MG63 (cell line): ENCODE measurements at regions not wholly inside any gene's neighbourhood (a gene's known extent, or its start where the extent isn't known, plus 50 kb on each side); places are given as distances from the start of the nearest gene placed in this dataset.
A peak's percentile ranks its signal among the peaks of the same experiment; 100 is the strongest.

Source experiments
- DNase-seq: peaks from one replicate; pipeline ENCODE4 v3.0.0-alpha.2; 2020
- H3K27me3 ChIP-seq: fragments of 250-450 bp; sonication (Bioruptor Pico); 2 replicates; pipeline ENCODE4 v1.5.1; 2020; ENCODE audit warnings: mild to moderate bottlenecking, moderate library complexity
- H3K36me3 ChIP-seq: fragments of 250-450 bp; sonication (Bioruptor Pico); 2 replicates; pipeline ENCODE4 v1.5.1; 2020; ENCODE audit warnings: mild to moderate bottlenecking, moderate library complexity
- H3K4me3 ChIP-seq: fragments of 250-450 bp; sonication (Bioruptor Pico); 2 replicates; pipeline ENCODE4 v1.5.1; 2020; ENCODE audit warnings: mild to moderate bottlenecking, moderate library complexity
- H3K9me3 ChIP-seq: fragments of 250-450 bp; sonication (Bioruptor Pico); 2 replicates; pipeline ENCODE4 v1.5.1; 2020; ENCODE audit warnings: mild to moderate bottlenecking, moderate library complexity

DNA sequence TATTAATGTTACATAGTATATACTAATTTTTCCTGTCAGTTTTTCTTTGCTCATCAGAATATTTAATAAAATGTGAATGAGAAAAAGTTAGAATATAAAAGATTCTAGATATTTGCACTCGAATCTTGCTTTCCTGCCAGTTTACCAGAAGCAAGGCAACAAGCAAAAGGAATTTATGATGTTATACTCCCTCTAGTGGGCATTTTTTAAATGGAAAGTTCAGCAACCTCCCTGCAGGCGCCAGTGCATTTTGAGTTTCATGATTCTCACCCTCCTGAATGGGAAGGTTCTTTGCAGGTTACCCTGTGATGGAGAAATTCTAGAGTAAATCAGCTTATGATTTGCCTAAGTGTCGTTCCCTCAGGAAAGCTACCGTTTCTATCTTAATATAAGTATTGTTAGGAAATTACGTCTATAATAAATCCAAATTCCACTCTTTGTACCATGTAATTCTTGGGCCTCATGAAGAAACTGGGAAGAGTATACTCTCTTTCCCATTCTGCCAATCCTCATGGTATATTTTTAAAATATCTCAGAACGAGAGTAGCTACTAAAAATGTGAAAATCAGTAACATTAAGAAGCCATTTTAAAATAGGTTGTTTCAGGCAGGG, 350.0 kb downstream of the CRPPA start:
- 0 out of 2 replicates have a peak, but pooled peaks cover 5% of the 10 kb centered on the region for H3K27me3 ChIP-seq
- DNase-seq: no peak
- no peaks in the 10 kb centered on the region for H3K36me3 ChIP-seq
- no peaks in the 10 kb centered on the region for H3K9me3 ChIP-seq
- no peak overlapping the region for H3K4me3 ChIP-seq

DNA sequence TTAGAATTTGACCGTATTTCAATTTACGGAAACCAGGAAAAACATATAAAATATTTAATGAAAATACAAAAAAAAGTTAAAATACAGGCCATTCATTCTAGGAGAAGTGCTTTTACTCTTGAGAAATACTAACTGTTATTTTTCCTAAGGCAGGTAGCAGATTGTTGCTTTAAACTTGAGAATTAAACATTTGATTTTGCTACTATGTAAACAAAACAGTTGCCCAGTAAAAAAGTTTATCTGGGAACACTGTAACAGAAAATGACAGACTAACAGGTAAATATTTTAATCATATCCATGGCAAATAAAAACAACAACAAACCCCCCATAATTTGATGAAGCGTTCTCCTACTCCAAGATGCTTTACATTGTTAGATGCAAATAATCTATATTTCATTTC, 350.5 kb downstream of the CRPPA start:
- no peaks in the 10 kb centered on the region for H3K9me3 ChIP-seq
- peaks cover 6% of the 10 kb centered on the region for H3K27me3 ChIP-seq
- H3K4me3 ChIP-seq: no peak overlapping the region
- DNase-seq: no peak
- H3K36me3 ChIP-seq: no peaks in the 10 kb centered on the region

DNA sequence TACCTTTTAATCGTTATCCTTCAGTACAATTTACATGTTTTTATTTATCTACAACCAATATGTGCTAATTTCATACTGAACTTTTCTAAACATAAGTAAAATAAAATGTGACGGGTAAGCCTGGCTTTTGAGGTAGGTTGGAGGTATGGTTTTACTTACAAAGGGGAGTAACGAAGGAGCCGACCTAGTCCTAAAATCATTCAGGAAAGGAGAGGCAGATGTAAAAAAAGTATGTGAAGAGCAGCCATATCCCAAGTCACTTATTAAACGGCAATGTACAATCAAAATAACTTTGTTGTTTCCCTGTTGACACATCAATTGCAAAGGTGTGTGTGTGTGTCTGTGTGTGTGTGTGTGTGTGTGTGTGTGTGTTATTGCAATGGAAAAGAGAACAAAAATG, 351.3 kb downstream of the CRPPA start:
- H3K27me3 ChIP-seq: peaks cover 10% of the 10 kb centered on the region
- DNase-seq: no peak
- H3K9me3 ChIP-seq: no peaks in the 10 kb centered on the region
- no peaks in the 10 kb centered on the region for H3K36me3 ChIP-seq
- no peak overlapping the region for H3K4me3 ChIP-seq

DNA sequence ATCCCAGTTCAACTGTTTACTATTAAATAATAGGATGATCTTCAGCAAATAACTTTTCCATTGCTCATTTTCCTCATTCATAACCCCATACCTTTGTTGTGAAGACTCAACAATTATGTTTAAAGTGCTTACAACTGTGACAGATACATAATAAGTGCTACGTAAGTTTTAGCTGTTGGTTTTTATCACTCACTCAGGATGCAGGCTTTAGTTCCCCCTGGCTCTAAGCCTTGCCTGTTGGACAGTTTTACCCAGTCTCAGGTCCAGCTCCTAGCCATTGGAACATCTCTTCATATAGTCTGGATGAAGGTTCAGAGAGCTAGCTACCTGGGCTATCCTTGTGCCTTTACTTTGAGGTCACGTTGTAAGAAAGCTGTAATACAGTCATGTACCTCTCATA, 353.2 kb downstream of the CRPPA start:
- H3K27me3 ChIP-seq: peaks cover 12% of the 10 kb centered on the region
- no peaks in the 10 kb centered on the region for H3K36me3 ChIP-seq
- H3K9me3 ChIP-seq: no peaks in the 10 kb centered on the region
- no peak for DNase-seq
- H3K4me3 ChIP-seq: no peak overlapping the region

DNA sequence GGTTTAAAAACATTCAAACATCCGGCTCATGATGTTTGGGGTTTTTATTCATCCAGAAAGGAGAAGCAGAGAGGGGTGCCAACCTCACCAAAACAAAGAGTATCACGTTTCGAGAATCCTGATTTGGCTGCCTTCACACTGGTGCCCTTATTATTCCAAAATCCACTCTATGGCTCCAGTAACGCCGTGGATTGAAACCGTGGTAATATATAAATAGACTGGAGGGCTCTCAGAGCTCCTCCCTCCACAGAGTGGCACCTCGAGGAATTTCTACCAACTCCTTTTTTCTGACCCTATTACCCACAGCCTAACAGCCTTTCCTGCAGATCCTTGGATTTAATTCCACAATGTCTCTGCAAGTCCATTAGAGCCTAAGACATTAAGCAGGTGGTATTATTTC, 353.6 kb downstream of the CRPPA start:
- DNase-seq: peak; percentile 11
- H3K9me3 ChIP-seq: no peaks in the 10 kb centered on the region
- H3K4me3 ChIP-seq: no peak overlapping the region
- no peaks in the 10 kb centered on the region for H3K36me3 ChIP-seq
- H3K27me3 ChIP-seq: peaks cover 12% of the 10 kb centered on the region

DNA sequence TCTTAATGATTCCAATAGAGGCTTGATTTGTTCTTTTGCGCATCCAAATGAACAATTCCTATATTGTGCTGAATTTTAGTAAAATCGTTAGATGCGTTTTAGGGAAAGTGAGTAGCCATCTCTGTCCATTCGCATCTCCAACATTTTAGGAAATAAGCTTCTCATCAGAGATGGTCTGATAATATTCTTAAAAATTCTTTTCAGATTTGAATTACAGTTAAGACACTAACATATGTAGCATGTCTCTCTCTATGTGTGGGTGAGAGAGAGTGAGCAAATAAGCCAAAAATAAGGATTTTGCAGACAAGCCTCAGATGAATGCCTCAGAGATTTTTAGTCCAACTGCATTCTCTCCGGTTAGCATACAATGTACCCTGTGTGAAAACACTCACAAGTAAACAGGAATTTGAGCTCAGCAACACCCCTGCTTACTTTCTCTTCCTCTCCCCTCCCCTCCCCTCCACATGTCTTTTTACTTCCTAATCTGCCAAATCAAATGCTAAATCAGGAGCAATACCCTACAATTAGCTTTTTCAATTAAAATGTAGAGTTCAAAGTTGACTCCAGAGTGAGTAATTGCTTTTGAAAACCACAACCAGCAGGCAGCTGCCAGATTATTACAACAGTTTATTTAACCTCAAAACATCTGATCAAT, 354.4 kb downstream of the CRPPA start:
- DNase-seq: no peak
- no peak overlapping the region for H3K4me3 ChIP-seq
- H3K9me3 ChIP-seq: no peaks in the 10 kb centered on the region
- no peaks in the 10 kb centered on the region for H3K36me3 ChIP-seq
- peaks cover 12% of the 10 kb centered on the region for H3K27me3 ChIP-seq

DNA sequence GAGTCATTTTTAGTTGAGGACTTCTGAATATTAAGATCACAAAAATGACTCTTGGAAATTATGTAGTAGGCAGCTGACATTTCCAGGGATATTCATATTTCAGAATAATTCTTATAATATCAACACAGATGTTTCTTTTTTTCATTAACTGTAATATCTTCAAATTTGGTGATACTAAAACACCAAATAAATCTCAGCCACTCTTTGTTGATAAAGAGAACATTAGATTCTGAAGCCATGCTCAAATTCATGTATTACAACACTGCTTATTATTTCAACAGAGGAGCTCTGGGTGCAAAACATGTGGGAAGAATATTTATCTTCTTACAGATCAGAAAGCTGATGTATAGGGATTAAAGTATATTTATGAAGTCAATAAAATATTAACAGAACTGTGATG, 355.4 kb downstream of the CRPPA start:
- H3K27me3 ChIP-seq: peaks cover 12% of the 10 kb centered on the region
- DNase-seq: no peak
- no peak overlapping the region for H3K4me3 ChIP-seq
- no peaks in the 10 kb centered on the region for H3K9me3 ChIP-seq
- H3K36me3 ChIP-seq: no peaks in the 10 kb centered on the region

DNA sequence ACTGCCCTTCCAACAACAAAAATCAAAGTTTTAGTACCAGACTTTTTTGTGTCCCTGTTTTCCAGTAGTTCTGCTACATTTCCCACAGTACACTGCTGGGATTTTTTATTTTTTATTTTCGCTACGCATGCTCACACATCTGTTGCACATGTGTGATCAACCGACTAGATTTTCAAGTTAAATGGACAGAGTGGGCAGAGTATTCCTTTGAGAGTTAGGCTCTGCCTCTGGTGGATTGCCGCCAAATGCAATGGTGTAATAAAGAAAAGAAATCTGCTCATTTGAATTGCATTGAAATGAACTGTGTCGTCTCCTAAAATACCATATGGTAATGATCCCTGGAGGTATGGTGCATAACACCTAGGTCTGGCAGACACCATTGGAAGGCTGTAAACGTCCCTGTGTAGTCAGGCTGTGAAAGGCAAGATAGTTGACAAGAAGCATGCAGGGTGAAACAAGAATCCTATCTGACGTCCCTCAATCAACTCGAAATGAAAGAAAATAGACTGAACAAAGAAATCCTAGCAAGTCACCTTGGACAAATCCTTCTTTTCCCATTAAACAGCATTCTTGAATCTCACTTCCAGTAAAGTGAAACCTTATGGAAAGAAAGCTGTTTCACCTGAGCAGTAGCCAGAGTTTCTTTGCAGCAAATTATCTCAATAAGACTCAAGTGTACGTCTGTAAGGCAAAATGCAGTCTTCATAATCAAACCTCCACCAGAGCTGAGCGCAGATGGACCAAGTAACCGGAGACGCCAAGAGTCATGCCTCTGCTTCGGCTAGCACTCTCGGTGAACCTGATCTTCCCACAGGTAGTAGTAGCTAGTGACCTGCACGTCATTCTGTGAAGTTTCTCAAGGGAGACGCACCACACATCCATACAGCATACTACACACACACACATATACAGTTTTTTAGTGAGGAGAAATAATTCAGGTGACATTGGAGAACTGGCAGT, 357.3 kb downstream of the CRPPA start:
- no peak overlapping the region for H3K4me3 ChIP-seq
- no peaks in the 10 kb centered on the region for H3K9me3 ChIP-seq
- no peak for DNase-seq
- peaks cover 8% of the 10 kb centered on the region for H3K27me3 ChIP-seq
- H3K36me3 ChIP-seq: no peaks in the 10 kb centered on the region

DNA sequence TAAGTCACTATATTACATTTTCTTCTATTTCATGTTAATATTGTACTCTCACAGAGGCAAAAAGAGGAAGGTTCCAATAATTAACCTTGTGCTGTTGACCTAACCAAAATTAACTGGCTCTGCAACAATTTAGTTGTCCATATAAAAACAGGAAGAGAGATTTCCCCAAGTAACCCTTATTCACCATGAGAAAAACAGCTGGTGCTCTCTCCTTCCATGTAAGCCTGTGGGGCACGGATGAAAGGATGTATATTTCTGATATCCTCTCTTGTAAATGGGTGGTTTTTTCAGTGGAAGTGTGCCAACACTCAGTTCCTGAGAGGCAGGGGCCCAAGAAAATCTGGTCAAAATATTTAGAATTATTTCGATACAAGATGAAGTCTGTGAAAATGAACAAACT, 358.1 kb downstream of the CRPPA start:
- no peak for DNase-seq
- H3K9me3 ChIP-seq: no peaks in the 10 kb centered on the region
- peaks cover 7% of the 10 kb centered on the region for H3K27me3 ChIP-seq
- H3K36me3 ChIP-seq: no peaks in the 10 kb centered on the region
- H3K4me3 ChIP-seq: no peak overlapping the region

DNA sequence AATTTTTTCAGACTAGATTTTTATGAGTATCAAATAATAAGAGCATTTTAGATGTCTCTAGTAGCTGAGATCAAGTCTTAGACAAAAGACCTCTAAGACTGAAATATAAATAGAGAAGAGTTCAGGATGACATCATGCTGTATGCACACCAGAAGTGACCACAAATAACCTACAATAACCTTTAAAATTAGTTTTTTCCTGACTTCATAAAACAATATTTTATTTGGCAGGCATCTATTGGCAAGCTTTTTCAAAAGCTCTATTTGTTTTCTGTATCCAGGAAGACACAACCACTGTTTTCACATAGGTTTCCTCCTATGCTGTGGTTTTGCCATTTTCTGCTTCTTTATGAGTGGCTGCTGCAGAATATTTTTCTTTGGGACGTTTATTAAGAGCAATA, 359.1 kb downstream of the CRPPA start:
- no peak overlapping the region for H3K4me3 ChIP-seq

DNA sequence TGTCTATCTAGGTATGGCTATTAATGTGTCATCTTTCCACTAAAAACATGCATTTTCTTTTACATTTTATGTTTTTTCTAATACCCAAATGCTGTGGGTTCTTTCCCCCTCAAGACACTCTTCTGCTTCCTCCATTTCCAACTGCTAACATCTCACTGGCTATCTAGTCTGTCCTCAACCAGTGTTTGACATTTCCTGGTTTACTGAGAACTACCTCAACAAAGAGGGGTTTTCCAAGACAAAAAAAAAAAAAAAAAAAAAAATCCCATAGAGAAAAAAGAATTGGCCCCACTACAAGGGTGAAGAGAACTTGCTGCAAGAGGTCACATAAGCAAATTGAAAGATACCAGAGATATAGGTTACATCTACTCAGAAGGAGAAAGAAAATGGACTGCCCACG, 359.7 kb downstream of the CRPPA start:
- Histone ChIP-seq H3K4me3 (no peak overlapping the region), H3K27me3 (peaks cover 7% of the 10 kb centered on the region), H3K36me3 (no peaks in the 10 kb centered on the region), H3K9me3 (no peaks in the 10 kb centered on the region)
- DNase-seq: no peak

More for the DNA sequence above, 359.1 kb downstream of the CRPPA start:
- peaks cover 7% of the 10 kb centered on the region for H3K27me3 ChIP-seq
- H3K36me3 ChIP-seq: no peaks in the 10 kb centered on the region
- no peak for DNase-seq
- H3K9me3 ChIP-seq: no peaks in the 10 kb centered on the region

DNA sequence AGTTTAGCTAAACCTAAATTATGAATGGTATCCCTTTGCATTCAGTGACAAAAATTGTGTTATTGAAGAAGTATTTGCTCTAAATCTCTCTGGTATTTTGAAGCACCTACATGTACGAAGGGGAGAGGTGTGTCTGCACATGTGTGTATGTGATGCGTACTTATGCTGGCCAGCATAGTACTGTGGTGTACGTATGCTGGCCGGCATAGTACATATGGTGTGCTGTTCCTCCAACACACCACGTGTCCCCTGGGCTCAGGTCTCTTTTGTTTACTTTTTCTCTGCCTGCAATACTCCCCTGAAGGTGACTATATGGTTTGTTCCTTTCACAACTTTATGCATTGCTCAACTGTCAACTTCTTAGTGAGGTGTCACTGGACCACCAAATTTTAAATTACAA, 360.3 kb downstream of the CRPPA start:
- Histone ChIP-seq H3K4me3 (no peak overlapping the region), H3K9me3 (no peaks in the 10 kb centered on the region), H3K36me3 (no peaks in the 10 kb centered on the region), H3K27me3 (peaks cover 7% of the 10 kb centered on the region)
- no peak for DNase-seq

DNA sequence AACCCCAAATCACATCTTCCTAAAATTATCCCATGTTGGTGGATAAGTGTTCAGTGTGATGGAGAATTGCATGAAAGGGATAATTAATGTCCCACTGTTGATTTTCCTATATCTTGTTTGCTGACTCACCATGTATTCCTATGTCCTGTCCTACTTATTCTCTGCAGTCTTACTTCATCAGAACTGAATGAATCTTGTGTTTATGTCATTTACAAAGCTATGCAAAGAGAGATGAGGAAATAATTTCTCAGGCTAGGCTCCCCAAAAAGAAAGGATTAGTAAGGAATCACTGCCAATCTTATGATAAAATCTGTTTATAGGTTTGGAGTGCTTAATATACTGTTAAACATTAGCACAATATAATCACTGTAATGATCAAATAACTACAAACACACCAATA, 360.8 kb downstream of the CRPPA start:
- no peak for DNase-seq
- no peaks in the 10 kb centered on the region for H3K9me3 ChIP-seq
- peaks cover 3% of the 10 kb centered on the region for H3K27me3 ChIP-seq
- no peak overlapping the region for H3K4me3 ChIP-seq
- H3K36me3 ChIP-seq: no peaks in the 10 kb centered on the region

DNA sequence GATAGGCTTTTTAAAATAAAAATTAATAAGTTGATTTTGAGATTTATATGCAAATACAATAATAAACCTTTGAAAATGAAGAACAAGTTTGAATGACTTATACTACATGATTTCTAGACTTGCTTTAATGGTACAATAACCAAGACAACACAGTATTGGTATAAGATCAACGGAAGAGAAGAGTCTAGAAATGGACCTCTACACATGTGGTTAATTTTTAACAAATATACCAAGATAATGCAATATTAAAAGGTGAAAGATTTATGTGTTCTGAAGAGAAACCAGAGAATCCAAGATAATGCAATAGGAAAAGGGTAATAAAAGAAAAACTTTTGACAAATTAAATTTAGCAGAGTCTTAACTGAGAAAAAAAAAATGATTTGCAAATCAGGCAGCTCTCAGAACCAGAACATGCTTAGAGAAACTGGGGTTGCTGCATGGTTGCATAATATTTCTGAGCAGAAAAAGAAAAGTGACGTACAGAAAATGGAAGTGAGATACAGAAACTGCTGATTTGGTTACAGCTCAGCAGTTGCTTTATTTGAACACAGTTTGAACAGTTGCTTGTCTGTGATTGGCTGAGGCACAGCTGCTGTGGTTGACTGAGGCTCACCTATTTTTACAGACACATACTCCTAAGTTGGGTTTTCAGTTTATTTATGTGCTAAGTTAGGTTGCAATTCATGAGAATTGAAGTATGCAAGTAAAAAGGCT, 365.9 kb downstream of the CRPPA start:
- H3K4me3 ChIP-seq: no peak overlapping the region
- no peak for DNase-seq
- no peaks in the 10 kb centered on the region for H3K9me3 ChIP-seq
- H3K36me3 ChIP-seq: no peaks in the 10 kb centered on the region
- no peaks in the 10 kb centered on the region for H3K27me3 ChIP-seq

DNA sequence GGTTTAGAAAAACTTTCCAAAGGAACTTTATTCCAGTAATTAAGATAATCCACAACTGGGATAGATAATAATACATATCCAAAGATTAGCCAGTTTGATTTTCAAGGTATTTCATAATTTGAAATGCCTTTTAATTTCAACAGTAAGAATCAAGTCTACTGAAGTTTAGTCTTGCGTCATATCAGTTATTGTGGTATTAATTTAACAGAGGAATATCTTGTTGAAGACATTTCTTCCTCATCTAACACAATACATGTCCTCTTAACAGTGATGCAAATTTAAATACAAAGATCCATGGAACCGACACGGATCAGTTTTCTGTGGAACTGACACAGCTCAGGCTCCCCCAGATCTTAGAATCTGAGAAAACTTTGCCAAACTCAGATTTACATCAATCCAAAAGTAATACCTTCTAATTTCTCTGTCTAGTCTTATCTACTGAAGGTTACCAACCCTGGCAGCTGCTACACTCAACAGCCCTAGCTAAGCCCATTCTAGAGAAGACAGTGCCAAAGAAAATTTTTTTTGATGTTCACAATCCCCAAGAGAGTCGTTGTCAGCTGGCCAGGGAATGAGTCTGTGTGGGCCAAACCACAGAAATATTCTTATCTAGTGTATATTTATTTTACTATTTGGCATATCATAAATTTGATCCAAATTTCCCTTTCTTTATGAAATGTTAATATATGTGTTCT, 365.2 kb upstream of the MEOX2 start:
- H3K4me3 ChIP-seq: no peak overlapping the region
- DNase-seq: peak; percentile 31
- H3K9me3 ChIP-seq: no peaks in the 10 kb centered on the region
- H3K27me3 ChIP-seq: 0 out of 2 replicates have a peak, but pooled peaks cover 6% of the 10 kb centered on the region
- H3K36me3 ChIP-seq: no peaks in the 10 kb centered on the region

DNA sequence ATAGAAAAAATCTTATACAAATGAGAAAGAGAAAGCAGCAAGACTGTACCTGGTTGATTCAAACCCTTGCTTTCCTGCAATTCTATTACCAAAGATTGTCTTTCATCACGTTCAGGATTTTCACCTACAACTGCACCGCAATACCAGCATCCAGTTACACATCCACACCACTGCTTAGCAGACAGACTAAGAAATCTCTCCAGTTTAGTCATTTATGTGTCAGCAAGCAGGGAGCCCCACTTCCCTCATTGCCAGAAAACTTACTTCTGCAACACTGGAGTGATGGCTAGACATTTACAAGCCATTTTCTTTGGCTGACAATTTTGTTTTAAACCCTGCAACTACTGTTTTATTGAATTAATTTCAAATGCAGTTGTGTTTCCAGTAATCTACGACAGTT, 359.6 kb upstream of the MEOX2 start:
- Histone ChIP-seq H3K4me3 (no peak overlapping the region), H3K27me3 (peaks cover 6% of the 10 kb centered on the region; the same call in 1 of the 2 replicates), H3K9me3 (no peaks in the 10 kb centered on the region), H3K36me3 (no peaks in the 10 kb centered on the region)
- DNase-seq: no peak
